HL-60 (cell line): ENCODE measurements at regions not wholly inside any gene's neighbourhood (a gene's known extent, or its start where the extent isn't known, plus 50 kb on each side); places are given as distances from the start of the nearest gene placed in this dataset.

Source experiments
- DNase-seq, 2 experiments: peaks; one replicate each; pipeline ENCODE4 v3.0.0-alpha.2; 2010 to 2020; ENCODE audit warnings: low read depth in 1 of 2, low spot score in 1 of 2
- H3K27ac ChIP-seq: fragments of 250-450 bp; sonication (Bioruptor Pico); replicated peaks from 2 replicates; pipeline ENCODE4 v1.5.1; 2020; ENCODE audit warnings: mild to moderate bottlenecking, moderate library complexity
- H3K27me3 ChIP-seq: fragments of 250-450 bp; sonication (Bioruptor Pico); 2 replicates; pipeline ENCODE4 v1.5.1; 2021; ENCODE audit warnings: mild to moderate bottlenecking, moderate library complexity; ENCODE audit not compliant: insufficient read depth, poor library complexity, severe bottlenecking
- H3K4me3 ChIP-seq: replicated peaks from 2 replicates; pipeline ENCODE4 v1.5.1; 2011; ENCODE audit warnings: mild to moderate bottlenecking, control low read depth, low read length; ENCODE audit not compliant: insufficient read depth
- CTCF ChIP-seq: IDR thresholded peaks from one replicate; pipeline ENCODE4 v1.5.1; 2011; ENCODE audit warnings: low read length, control low read depth, inconsistent platforms; ENCODE audit not compliant: insufficient read depth
- GABPA ChIP-seq: IDR thresholded peaks from 2 replicates; pipeline ENCODE4 v1.6.1; 2012; ENCODE audit warnings: low read depth
- POLR2AphosphoS5 ChIP-seq: IDR thresholded peaks from 2 replicates; pipeline ENCODE4 v1.6.1; 2012; ENCODE audit warnings: low read depth
- REST ChIP-seq: IDR thresholded peaks from 2 replicates; pipeline ENCODE4 v1.6.1; 2012; ENCODE audit warnings: low read depth; ENCODE audit not compliant: insufficient replicate concordance
- SPI1 ChIP-seq: IDR thresholded peaks from 2 replicates; pipeline ENCODE4 v1.6.1; 2012; ENCODE audit warnings: low read depth, mild to moderate bottlenecking, borderline replicate concordance

GRCh38 chr2:62335612-62336011 lies 139.7 kb downstream of the B3GNT2 start:
- DNase-seq = no peak
- Histone ChIP-seq H3K27me3 (no peaks in the 10 kb centered on the region), H3K4me3 (no peak overlapping the region), H3K27ac (no peak overlapping the region)
- no peak for TF ChIP-seq REST
- TF ChIP-seq CTCF = no peak

GRCh38 chr2:62334440-62335058 lies 138.6 kb downstream of the B3GNT2 start:
- no peak overlapping the region for H3K27ac ChIP-seq
- DNase-seq = no peak
- TF ChIP-seq GABPA (no peak), REST (no peak)
- no peak overlapping the region for H3K4me3 ChIP-seq
- no peaks in the 10 kb centered on the region for H3K27me3 ChIP-seq

- Histone ChIP-seq H3K27me3 (no peaks in the 10 kb centered on the region), H3K4me3 (no peak overlapping the region), H3K27ac (no peak overlapping the region)
- no peak for DNase-seq
- TF ChIP-seq CTCF = no peak
Observed at GRCh38 chr2:62334009-62334408, 138.1 kb downstream of the B3GNT2 start.

- Histone ChIP-seq H3K27ac (no peak overlapping the region), H3K27me3 (no peaks in the 10 kb centered on the region), H3K4me3 (no peak overlapping the region)
- DNase-seq = no peak
- TF ChIP-seq REST = no peak
- no peak for TF ChIP-seq SPI1
- no peak for TF ChIP-seq GABPA
- TF ChIP-seq POLR2AphosphoS5 = no peak
- no peak for TF ChIP-seq CTCF
Observed at GRCh38 chr2:62330959-62331358, 135.0 kb downstream of the B3GNT2 start.
